HG03460 (cell line): ENCODE measurements at regions not wholly inside any gene's neighbourhood (a gene's known extent, or its start where the extent isn't known, plus 50 kb on each side); places are given as distances from the start of the nearest gene placed in this dataset.

Experiments
- ATAC-seq: cut with Tn5 transposase; IDR thresholded peaks from one replicate; pipeline ENCODE4 v1.9.1; 2021; ENCODE audit not compliant: unreplicated experiment

DNA sequence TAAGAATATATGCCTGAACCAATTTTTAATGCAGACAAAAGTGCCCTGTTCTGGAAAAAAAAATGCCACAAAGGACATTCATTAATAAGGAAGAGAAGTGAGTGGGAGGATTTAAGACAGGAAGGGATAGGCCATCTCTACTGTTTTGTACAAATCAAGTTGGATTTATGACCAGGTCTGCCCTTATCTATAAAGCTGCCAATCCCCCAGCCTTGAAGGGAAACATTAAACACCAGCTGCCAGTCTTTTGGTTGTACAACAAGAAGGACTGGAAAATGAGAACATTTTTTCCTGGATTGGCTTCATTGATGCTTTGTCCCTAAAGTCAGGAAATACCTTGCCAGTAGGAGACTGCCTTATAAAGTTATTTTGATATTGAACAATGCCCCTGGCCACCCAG lies 444.0 kb downstream of the NPHP4 start:
- ATAC-seq, result no peak

DNA sequence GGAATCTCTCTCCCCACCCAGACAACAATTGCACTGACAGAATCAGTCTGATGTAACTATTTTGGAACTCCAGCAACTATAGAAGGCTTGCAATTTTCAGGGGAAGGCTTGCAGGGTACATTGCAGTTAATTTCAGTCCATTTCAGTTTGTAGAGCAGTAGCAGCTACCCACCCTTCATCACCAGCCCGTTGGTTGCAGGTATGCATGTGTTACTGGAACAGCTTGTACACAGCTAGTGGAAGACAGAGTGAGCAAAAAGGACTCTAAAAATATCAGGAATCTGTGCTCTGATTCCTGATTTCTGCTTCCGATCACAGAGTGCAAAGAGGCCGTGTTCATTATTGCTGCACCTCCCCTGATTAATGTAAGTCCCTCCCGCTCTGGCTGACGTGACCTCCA lies 449.0 kb downstream of the NPHP4 start:
- ATAC-seq, result no peak

DNA sequence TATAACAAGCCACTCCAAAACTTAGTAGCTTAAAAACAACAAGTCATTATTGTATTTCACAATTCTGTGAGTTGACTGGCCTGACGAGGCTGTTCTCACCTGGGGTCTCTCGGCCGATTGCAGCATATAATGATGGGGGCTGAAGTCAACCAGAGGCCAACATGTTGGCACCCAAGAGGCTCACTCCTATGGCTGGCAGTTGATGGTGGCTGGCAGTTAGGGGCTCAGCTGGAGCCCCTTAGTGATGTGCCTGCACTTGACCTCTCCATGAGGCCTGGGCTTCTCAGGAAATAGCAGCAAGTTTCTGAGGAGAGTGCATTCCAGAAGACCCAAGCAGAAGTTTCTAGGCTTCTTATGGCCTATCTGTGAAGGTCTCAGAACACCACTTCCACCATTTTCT lies 459.4 kb downstream of the NPHP4 start:
- ATAC-seq, result no peak

DNA sequence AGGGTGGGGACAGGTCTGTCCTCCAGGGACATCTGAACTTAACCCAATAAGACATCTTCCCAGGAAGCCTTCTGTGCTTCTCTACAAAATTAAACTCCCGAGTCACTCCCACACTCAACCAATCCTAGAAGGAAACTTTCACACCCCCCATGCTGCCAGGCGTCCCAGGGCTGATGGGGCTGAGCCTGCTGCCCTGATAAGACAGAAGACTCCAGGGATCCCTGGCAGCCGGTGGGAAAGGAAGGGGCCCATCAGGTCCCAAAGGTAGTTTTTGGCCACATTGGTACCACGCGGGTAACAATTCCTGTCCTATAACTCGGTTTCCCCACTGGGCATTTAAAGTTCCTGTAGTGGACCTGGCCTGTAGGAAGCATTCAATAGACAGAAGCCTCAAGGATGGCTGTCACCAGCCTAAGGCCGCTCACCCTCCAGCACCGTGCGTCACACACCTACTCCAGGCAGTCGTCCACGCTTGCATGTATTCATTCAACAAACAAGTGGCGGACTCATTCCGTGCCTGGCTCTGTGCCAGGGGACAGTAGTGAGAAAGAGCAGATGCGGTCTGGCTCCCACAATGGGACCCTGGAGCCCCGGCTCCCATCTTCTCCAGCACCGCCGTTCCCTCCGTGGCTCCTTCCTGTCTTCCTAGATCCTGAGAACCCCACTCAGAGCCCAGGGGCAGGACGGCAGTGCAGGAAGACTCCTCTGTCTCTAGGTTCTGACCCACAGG lies 465.2 kb downstream of the NPHP4 start:
- ATAC-seq, result no peak

DNA sequence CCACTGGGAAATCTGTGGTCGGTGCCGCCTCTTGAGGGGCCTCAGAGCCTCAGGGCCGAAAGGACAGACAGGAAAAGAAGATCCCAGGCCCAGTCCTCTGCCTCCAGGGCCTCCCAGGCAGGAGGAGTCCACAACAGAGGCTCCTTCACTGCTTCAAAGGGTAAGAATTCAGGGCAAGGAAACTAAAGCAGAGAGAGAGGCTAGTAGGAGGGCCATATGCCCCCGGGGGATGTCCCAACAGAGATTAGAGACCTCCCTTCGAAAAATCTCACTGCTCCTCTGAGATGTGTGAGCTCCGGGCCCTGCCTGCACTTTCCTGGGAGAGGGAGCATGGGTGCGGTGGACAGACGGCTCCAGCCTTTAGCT lies 465.9 kb downstream of the NPHP4 start:
- ATAC-seq, result no peak

DNA sequence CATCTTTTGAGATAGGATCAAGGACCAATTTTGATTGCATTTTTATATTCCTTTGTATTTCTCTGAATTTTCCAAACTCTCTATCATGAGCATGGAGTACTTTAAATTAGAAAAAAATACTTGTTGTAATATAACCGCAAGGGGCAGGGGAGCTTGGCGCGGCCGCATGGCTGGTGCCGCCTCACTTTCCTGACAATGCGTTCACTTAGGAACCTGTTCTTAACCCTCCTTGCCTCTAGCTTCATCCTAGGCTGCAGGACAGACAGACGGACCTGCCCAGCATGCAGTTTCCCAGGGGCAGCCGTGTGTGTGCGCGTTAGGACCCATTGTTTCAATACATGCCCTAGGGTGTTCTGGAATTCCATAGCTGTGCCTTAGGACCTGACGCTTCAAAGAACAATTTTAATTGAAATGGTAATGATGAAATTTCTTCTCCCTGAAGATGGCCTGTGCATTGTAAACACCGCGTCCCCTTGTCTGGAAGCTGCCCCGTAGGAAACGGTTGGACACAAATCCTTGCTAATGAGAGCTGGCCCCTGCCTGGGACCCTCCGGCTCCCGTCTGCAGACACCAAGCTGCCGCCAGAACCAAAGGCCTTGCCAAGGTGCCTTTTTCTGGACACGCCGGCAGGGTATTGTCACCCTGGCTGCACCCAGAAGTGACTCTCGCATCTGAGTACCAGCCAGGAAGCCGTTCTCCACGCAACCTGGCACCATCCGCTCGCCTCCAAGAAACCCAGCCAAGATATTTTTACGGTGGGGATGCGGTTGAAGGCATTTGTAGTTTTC lies 466.4 kb downstream of the NPHP4 start:
- no peak for ATAC-seq

DNA sequence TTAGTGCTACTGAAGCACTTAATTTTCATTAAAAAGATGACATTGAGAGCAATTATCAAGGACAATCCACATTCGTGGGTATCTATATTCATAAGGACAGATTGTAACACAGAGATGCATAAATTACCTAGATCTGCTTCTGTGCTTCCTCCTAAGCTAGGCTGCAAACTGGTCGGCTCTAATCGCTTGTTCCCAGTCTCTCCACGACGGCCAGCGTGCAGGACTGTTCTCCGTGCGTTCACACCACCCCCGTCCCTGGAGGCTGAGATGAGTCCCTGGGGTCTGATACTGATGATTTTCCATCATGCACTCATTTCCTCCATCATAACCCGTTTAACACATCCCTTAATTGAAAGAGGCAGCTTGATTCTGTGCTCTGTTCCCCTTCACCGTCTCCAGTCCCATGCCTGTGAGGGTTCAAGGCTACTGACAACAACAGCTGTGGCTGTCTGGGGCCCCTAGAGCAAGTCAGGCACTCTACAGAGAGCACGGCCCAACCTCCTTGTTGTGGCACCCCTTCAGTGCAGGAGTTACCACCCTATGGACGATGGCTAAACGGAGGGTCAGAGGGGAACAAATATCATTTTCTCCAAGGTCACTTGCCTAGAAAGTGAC lies 469.6 kb downstream of the NPHP4 start:
- ATAC-seq, result no peak

DNA sequence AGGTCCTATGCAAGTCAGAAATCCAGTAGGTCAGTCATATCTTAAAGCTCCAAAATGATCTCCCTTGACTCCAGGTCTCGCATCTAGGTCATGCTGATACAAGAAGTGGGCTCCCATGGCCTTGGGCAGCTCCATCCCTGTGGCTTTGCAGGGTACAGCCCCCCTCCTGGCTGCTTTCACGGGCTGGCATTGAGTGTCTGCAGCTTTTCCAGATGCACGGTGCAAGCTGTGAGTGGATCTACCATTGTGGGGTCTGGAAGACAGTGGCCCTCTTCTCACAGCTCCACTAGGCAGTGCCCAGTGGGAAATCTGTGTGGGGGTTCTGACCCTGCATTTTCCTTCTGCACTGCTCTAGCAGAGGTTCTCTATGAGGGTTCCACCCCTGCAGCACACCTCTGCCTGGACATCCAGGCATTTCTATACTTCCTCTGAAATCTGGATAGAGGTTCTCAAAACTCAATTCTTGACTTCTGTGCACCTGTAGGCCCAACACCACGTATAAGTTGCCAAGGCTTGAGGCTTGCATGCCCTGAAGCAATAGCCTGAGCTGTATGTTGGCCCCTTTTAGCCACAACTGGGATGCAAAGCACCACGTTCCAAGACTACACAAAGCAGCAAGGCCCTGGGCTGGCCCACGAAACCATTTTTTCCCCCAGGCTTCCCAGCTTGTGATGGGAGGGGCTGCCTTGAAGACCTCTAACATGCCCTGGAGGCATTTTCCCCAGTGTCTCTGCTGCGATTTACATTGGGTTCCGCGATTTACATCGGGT lies 472.7 kb downstream of the NPHP4 start:
- no peak for ATAC-seq

DNA sequence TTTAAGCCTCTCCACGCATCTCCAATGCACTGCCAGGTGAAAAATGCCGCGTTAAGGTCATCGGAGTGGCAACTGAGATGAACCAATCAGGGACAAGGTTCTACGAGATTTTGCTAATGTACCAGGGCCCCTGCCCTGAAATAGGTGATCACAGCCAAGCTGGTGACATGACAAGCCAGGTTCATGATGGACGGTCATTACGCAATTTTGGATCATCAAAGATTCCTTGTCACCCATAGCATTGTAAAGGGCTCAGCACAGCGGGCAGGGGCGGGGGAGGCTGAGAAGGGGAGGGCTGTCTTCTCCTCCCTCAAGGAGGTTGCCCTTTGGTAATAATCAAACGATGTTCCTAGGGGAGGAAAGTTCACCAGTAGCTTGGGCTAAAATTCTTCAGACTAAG lies 475.5 kb downstream of the NPHP4 start:
- no peak for ATAC-seq

DNA sequence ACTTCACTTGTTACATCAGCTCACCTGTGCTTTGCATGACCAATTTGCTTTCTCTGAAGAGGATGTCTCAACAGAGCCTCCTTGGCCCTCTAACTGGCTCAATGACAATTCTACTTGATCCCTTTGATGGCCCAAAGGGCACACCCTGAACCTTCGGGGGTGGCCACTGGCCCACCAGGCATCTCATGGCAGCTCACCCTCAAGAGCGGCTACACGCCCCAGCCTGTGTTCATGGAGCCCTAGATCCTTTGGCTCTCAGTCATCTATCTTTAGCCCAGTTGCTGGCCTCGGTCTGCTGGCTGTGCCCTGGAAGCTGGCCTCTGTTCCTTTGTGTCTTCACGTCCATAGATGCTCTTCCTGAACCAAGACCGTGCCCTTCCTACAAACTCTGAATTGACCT lies 476.7 kb downstream of the NPHP4 start:
- ATAC-seq, result no peak

DNA sequence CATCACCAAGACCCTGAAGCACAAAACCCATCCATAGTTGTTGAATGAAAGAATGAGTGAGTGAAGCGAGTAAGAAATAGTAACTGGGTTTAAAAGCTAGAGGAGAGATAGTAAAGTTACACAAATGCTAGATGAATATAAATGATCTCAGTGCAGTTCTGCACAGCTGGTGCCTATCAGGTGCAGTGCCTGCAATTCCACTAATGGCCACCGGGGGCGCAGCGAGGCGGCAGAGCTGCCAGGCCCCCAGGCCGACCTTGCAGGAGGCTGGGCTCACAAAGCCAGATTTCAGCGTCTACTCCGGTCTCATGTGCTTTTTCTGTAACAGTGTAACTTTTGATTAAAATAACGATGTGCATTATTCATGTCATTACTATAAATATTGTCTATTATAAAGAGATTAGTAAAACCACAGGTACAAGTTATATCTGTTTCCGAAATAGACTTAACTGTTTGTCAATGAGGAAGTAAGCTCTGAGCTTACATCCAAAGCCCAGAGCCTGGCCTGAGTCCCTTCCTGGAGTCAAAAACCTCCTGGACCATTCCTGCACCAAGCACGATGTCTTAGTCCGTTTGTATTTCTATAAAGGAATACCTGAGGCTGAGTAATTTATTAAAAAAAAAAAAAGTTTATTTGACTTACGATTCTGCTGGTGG lies 477.6 kb downstream of the NPHP4 start:
- ATAC-seq, result peak; percentile 56

DNA sequence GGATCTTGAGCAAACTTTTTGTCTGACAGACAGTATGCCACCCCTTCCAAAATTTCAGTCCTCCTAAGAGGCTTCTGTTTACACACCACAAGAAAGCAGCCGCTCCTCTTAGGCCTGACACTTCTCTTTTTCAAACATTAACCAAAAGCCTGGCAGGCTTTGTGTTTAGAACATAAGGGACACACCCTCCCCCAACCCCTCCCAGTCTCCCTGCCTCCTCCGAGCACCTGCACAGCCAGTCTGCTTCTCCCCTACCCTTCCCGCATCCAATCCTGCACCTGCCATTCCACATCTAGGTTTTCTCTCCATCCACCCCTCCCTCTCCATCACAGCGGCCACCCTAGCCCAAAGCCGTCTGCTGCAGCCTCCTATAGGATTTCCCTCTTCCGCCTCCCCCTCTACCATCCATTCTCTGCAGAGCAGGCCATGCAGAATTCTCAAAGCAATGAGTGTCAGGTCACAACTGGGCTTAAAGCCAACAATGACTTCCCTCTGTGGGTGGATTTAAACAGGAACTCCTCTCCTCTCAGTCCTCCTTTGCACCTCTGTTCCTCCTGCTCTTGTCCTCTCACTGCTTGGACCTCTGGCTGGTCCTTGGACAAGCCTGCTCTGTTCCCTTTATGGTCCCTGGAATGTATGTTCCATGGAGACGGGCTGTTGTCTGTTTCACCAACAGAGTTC lies 478.2 kb downstream of the NPHP4 start:
- ATAC-seq, result no peak

DNA sequence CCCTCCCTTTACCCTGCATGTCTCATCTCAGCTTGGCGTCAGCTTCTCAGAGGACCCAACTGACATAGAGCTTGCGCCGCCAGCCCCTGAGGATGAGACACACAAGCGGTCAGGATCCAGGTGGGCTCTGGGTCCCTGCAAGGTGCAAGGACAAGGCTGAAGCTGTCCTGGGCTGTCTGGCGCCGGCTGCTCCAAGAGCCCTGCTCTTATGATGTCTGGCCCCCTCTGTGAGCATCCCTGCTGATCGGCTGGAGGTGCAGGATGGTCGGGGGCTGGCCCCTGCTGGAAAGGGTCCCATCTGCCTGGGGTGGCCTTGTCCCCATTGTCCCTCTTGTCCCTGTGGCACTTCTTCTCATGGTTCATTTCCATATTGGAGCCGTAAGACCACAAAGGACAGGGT lies 479.0 kb downstream of the NPHP4 start:
- no peak for ATAC-seq

DNA sequence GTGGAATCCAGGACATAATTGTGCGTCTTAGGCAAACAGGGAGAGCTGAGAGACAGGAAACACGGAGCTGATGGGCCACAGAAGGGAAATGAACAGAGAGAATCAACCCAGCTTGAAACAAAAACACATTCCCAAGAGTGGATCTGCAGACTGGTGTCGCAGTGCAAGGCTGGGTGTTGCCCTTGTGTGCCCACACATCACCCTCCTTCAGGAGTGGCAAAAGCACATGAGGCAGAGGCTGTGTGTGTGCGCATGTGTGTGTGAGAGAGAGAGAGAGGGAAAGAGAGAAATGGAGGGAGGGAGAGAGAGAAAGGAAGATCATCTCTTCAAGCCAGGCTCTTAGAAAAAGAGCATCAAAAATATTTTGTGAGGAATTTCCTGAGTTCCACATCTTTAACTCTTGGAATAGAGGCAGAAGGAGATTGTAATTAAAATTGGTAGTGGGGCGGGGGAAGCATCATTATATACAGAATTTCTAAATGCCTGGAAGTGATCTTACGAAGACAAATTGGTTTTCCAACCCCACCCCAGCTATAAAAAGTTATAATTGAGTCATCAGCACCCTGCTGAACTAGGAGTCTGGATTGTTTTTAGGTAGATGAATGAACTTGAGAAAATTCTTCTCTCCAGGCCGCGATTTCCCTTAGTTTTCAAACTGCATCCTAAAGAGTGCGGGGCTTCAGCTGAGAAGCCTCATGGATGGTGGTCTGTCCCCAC lies 480.7 kb downstream of the NPHP4 start:
- ATAC-seq, result no peak

DNA sequence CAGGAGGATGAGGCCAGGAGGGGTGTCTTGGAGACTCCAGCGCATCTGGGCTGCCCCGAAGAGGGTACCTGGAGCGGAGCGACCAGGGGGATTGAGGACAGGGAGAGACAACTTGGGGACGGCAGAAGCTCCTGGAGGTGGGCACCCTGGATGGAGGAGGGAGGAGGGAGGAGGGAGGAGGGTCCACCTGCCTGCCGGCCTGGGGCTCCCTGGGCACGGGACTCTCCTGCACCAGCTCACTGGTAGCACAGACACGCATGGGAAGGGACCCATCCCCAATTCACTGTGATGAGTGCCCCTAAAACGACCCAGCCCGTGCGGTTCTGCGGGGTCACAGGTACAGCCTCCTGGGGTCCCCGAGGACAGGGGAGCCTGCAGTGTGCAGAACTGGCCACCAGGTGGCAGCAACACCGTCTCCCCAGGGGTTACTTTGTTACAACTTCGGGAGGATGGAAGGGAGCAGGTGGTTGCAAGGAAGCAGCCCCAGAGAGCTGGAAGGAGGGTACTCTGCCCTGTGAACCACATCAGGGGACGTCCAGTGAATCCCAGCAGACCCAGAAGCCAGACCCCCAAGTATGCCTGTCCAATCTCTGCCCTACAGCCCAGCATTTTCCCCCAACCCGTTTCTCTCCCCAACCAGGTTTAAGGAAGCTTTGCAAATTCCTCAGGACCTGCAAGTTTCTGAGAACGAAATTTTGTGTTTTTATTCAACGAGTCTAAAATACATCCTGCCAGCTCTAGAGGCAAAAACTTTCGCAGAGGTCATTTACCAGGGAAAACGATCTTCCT lies 482.4 kb downstream of the NPHP4 start:
- no peak for ATAC-seq

DNA sequence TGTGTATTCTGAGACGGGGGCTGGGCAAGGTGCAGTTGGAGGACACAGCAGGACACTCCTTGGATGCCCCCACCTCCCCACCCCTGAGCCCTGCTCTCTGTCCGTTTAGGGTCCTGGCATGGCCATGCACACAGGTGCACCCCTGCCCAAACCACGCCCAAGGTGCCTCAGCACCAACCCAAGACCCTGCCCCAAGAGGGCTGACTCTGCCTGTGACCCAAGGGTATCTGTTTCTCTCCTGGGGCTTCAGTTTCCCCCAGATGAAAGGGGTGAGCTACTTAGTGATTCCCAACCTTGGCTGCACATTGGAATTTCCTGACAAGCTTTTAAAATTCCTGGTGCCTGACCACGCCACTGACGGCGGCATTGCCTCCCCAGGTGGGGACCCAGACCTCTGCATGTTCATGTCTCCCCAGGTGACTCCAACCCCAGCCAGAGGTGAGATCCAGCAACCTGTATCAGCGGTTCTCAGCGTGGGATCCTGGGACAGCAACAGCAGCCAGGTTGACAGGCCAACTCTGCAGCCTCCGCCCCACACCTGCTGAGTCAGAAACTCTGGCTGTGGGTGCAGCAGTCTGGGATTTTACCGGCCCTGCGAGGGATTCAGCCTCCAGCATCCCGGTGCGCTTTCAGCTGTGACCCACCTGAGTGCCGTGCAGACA lies 483.4 kb downstream of the NPHP4 start:
- no peak for ATAC-seq

DNA sequence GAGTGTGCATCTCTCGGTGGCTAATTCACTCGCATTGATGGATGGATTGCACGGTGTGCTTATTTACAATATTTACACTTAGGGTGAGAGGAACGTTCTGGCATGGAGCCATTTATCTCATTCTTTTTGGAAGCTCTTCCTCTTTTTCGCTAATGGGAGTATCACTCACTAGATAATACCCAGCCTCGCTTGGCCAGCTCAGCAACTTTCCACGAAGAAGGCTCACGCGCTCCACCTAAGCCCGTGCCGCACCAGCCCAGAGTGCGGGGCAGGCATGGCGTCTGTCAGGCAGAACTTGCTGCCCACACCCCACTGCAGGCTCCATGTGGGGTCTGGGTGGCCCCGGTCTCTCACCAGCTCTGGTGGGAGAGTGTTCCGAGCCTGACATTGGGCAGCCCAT lies 484.9 kb downstream of the NPHP4 start:
- no peak for ATAC-seq

DNA sequence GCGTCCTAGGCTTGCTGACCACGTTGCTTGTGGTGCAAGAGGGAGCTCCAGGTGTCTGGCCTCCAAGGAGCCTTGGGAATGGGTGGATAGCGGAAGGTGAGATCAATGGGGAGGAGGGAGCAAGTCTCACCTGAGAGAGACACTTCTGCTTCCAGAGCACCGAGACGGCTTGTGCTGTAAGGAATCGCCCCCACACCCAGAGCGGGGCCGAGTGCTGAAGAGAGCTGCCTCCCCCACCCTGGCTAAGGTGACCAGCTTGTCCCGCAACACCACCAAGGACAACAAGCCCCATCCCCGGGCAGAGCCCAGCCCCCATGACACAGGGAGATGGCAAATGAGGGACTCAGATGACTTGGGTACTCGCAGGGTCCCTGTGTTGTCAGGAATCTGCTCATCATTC lies 485.6 kb downstream of the NPHP4 start:
- ATAC-seq, result no peak

DNA sequence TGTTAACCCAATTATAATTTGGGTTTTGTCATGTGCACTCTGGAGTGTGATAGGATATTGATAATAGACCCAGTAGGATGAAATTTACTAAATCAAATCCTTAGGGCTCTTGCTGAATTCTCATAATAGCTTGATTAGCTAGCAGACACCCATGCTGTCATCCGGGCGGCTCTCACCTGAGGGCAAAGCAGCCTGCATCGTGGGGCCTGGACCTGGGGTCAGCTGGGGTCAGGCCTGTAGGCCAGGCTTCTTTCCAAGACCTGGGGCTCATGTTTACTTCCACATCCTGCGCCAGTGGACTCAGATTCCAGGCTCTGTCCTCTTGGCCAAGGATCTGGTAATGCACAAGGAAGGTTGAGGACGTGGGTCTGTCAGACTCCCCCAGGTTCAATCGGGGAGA lies 486.3 kb downstream of the NPHP4 start:
- ATAC-seq, result no peak
